ENCODE measurements at regions not wholly inside any gene's neighbourhood (a gene's known extent, or its start where the extent isn't known, plus 50 kb on each side); places are given as distances from the start of the nearest gene placed in this dataset.

GRCh38 chr2:52193804-52194203 lies 1161.9 kb upstream of the NRXN1 start:
- TF ChIP-seq TAF1 (IDR thresholded peaks at IDR 0.05; ENCODE audit: low read depth, low read length) (no peak), POLR2A (IDR thresholded peaks at IDR 0.05; ENCODE audit: low read depth, low read length) (no peak), POLR2AphosphoS5 (IDR thresholded peaks at IDR 0.05; ENCODE audit: low read depth, low read length) (no peak), SPI1 (IDR thresholded peaks at IDR 0.05; ENCODE audit: low read depth, low read length) (no peak), PAX5 (IDR thresholded peaks at IDR 0.05; ENCODE audit: insufficient read depth, low read length, severe bottlenecking) (no peak)

Measured in GM12891 (cell line).